OCI-LY3 (cell line): ENCODE measurements at regions not wholly inside any gene's neighbourhood (a gene's known extent, or its start where the extent isn't known, plus 50 kb on each side); places are given as distances from the start of the nearest gene placed in this dataset.

ENCODE experiments used
- H2AFZ ChIP-seq: fragments of 200-600, 300-600 bp; shearing (Covaris generic); 2 replicates; pipeline ENCODE4 v1.6.0; 2014; ENCODE audit warnings: antibody characterized with exemption, low read depth, low read length
- H3K27ac ChIP-seq: fragments of 200-600, 300-600 bp; sonication (generic); 2 replicates; pipeline ENCODE4 v1.5.1; 2014; ENCODE audit warnings: mild to moderate bottlenecking, low read length, moderate library complexity, mixed read lengths
- H3K27me3 ChIP-seq: fragments of 200-600, 300-600 bp; sonication (generic); 2 replicates; pipeline ENCODE4 v1.6.1; 2014; ENCODE audit warnings: low read depth, low read length, mixed read lengths
- H3K36me3 ChIP-seq: fragments of 200-600, 300-600 bp; sonication (generic); replicated peaks from 2 replicates; pipeline ENCODE3; 2014; ENCODE audit warnings: low read depth, low read length, mixed read lengths
- H3K4me1 ChIP-seq: fragments of 300-600, 200-600 bp; sonication (generic); 2 replicates; pipeline ENCODE4 v1.6.1; 2014; ENCODE audit warnings: low read length, mixed read lengths
- H3K4me2 ChIP-seq: fragments of 200-600, 300-600 bp; sonication (generic); 2 replicates; pipeline ENCODE4 v1.6.1; 2014; ENCODE audit warnings: low read length, mixed read lengths
- H3K4me3 ChIP-seq: fragments of 300-600, 200-600 bp; sonication (generic); 2 replicates; pipeline ENCODE4 v1.5.1; 2014; ENCODE audit warnings: antibody characterized with exemption, mild to moderate bottlenecking, low read length, moderate library complexity
- H3K79me2 ChIP-seq: fragments of 300-600, 200-600 bp; shearing (Covaris generic); 2 replicates; pipeline ENCODE4 v1.6.1; 2014; ENCODE audit warnings: mild to moderate bottlenecking, low read length, mixed read lengths
- H3K9ac ChIP-seq: fragments of 300-600, 200-600 bp; shearing (Covaris generic); 2 replicates; pipeline ENCODE4 v1.6.0; 2014; ENCODE audit warnings: mild to moderate bottlenecking, low read length, moderate library complexity
- H3K9me3 ChIP-seq: fragments of 200-600, 300-600 bp; shearing (Covaris generic); 2 replicates; pipeline ENCODE4 v1.6.1; 2014; ENCODE audit warnings: low read length, mixed read lengths; ENCODE audit not compliant: insufficient read depth
- H4K20me1 ChIP-seq: fragments of 200-600, 300-600 bp; sonication (generic); 2 replicates; pipeline ENCODE4 v1.6.1; 2016; ENCODE audit warnings: low read length, mixed read lengths; ENCODE audit not compliant: insufficient read depth
- EZH2phosphoT487 ChIP-seq: fragments of 200-600 bp; shearing (Covaris generic); IDR thresholded peaks from 2 replicates; pipeline ENCODE4 v1.6.1; 2018; ENCODE audit warnings: antibody characterized with exemption, mixed run types, low read depth
- TF ChIP-seq, protein P1 (sequence below): fragments of 200-600, 300-600 bp; sonication (generic); IDR thresholded peaks from 2 replicates; pipeline ENCODE4 v1.5.1; 2014; ENCODE audit warnings: antibody characterized with exemption, low read length, low read depth

GRCh38 chr4:71941001-71941400 is 90.8 kb upstream of the NPFFR2 start:
- TF ChIP-seq EZH2phosphoT487: no peak
- TF ChIP-seq, protein P1, sequence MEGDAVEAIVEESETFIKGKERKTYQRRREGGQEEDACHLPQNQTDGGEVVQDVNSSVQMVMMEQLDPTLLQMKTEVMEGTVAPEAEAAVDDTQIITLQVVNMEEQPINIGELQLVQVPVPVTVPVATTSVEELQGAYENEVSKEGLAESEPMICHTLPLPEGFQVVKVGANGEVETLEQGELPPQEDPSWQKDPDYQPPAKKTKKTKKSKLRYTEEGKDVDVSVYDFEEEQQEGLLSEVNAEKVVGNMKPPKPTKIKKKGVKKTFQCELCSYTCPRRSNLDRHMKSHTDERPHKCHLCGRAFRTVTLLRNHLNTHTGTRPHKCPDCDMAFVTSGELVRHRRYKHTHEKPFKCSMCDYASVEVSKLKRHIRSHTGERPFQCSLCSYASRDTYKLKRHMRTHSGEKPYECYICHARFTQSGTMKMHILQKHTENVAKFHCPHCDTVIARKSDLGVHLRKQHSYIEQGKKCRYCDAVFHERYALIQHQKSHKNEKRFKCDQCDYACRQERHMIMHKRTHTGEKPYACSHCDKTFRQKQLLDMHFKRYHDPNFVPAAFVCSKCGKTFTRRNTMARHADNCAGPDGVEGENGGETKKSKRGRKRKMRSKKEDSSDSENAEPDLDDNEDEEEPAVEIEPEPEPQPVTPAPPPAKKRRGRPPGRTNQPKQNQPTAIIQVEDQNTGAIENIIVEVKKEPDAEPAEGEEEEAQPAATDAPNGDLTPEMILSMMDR: peak; percentile 67
- no peaks in the 10 kb centered on the region for H3K79me2 ChIP-seq

DNA sequence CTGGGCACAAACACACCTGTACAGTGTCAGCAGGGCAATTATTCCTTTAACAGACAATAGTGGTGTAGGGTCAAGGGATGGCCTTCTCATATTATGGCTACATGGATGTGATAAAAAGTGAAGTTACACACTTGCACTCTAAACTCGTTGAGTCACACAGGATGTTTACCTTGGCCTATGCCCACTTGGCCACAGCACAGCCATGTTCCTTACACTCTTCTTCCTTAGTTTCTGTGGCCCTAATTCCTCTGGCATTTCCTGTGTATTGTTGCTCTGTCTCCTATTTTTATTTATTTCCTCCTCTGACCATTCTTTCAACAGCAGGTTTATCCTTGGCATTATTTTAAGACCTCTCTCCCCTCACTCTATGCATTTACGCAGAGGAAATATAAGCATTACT is 86.8 kb upstream of the NPFFR2 start:
- TF ChIP-seq, protein P1: no peak
- TF ChIP-seq EZH2phosphoT487: no peak
- Histone ChIP-seq H3K27me3 (no peaks in the 10 kb centered on the region), H3K79me2 (no peaks in the 10 kb centered on the region), H2AFZ (no peak overlapping the region), H3K4me1 (peaks cover 13% of the 10 kb centered on the region), H4K20me1 (no peaks in the 10 kb centered on the region), H3K9ac (no peak overlapping the region), H3K36me3 (peaks cover 7% of the 10 kb centered on the region), H3K4me2 (no peak overlapping the region), H3K9me3 (no peaks in the 10 kb centered on the region; the same call in 1 of the 2 replicates), H3K4me3 (no peak overlapping the region), H3K27ac (no peak overlapping the region)

More at GRCh38 chr4:71941001-71941400, 90.8 kb upstream of the NPFFR2 start:
- peaks cover 5% of the 10 kb centered on the region for H3K4me1 ChIP-seq
- no peak overlapping the region for H3K4me3 ChIP-seq
- no peaks in the 10 kb centered on the region; the same call in 1 of the 2 replicates for H3K9me3 ChIP-seq
- no peak overlapping the region for H3K27ac ChIP-seq
- peaks cover 7% of the 10 kb centered on the region for H3K36me3 ChIP-seq
- no peaks in the 10 kb centered on the region for H3K27me3 ChIP-seq
- no peak overlapping the region for H3K4me2 ChIP-seq
- H2AFZ ChIP-seq: no peak overlapping the region
- no peak overlapping the region for H3K9ac ChIP-seq
- H4K20me1 ChIP-seq: no peaks in the 10 kb centered on the region

GRCh38 chr4:71945791-71946190 is 86.0 kb upstream of the NPFFR2 start:
- H2AFZ ChIP-seq: 0 out of 2 replicates have a peak overlapping the region, but pooled peaks have one; percentile 22
- H3K9me3 ChIP-seq: no peaks in the 10 kb centered on the region; the same call in 1 of the 2 replicates
- H3K4me2 ChIP-seq: no peak overlapping the region; the same call in 1 of the 2 replicates
- no peaks in the 10 kb centered on the region for H3K79me2 ChIP-seq
- H3K27ac ChIP-seq: peak overlapping the region; percentile 39
- H3K4me3 ChIP-seq: no peak overlapping the region
- H3K9ac ChIP-seq: no peak overlapping the region
- no peak for TF ChIP-seq EZH2phosphoT487
- TF ChIP-seq, protein P1: no peak
- peaks cover 7% of the 10 kb centered on the region for H3K36me3 ChIP-seq
- H4K20me1 ChIP-seq: no peaks in the 10 kb centered on the region
- peaks cover 13% of the 10 kb centered on the region for H3K4me1 ChIP-seq
- H3K27me3 ChIP-seq: no peaks in the 10 kb centered on the region

GRCh38 chr4:71958978-71959377 is 72.8 kb upstream of the NPFFR2 start:
- TF ChIP-seq, protein P1: no peak
- no peak for TF ChIP-seq EZH2phosphoT487
- peaks cover 3% of the 10 kb centered on the region for H3K36me3 ChIP-seq
- H3K27ac ChIP-seq: no peak overlapping the region
- H3K9me3 ChIP-seq: no peaks in the 10 kb centered on the region
- no peak overlapping the region for H3K4me3 ChIP-seq
- H2AFZ ChIP-seq: peak overlapping the region; percentile 75; the same call in 1 of the 2 replicates
- no peak overlapping the region for H3K9ac ChIP-seq
- no peaks in the 10 kb centered on the region for H3K79me2 ChIP-seq
- H3K27me3 ChIP-seq: no peaks in the 10 kb centered on the region
- peaks cover 6% of the 10 kb centered on the region; the same call in 1 of the 2 replicates for H3K4me1 ChIP-seq
- H4K20me1 ChIP-seq: no peaks in the 10 kb centered on the region
- H3K4me2 ChIP-seq: no peak overlapping the region
